AG09309 (cell line): ENCODE measurements at regions not wholly inside any gene's neighbourhood (a gene's known extent, or its start where the extent isn't known, plus 50 kb on each side); places are given as distances from the start of the nearest gene placed in this dataset.

Experiments
- DNase-seq: peaks from one replicate; pipeline ENCODE4 v3.0.0-alpha.2; 2010; ENCODE audit warnings: low read depth
- H3K4me3 ChIP-seq: 2 replicates; pipeline ENCODE4 v1.5.1; 2011; ENCODE audit warnings: mild to moderate bottlenecking, low read depth, low read length, moderate library complexity; ENCODE audit not compliant: control insufficient read depth
- CTCF ChIP-seq: IDR thresholded peaks from 2 replicates; pipeline ENCODE4 v1.5.1; 2011; ENCODE audit warnings: mild to moderate bottlenecking, low read depth, low read length, inconsistent platforms; ENCODE audit not compliant: insufficient read depth, control insufficient read depth; ENCODE audit errors: missing control alignments

GRCh38 chr10:108789336-108789735 lies 1134.0 kb downstream of the XPNPEP1 start:
- TF ChIP-seq CTCF: no peak
- H3K4me3 ChIP-seq: no peak overlapping the region
- DNase-seq: no peak

GRCh38 chr10:108788891-108789290 lies 1134.4 kb downstream of the XPNPEP1 start:
- no peak for DNase-seq
- no peak for TF ChIP-seq CTCF
- H3K4me3 ChIP-seq: no peak overlapping the region

- no peak for DNase-seq
- no peak overlapping the region for H3K4me3 ChIP-seq
- no peak for TF ChIP-seq CTCF
These were observed 1135.4 kb downstream of the XPNPEP1 start for GRCh38 chr10:108787932-108788331.

- DNase-seq: no peak
- no peak for TF ChIP-seq CTCF
- H3K4me3 ChIP-seq: no peak overlapping the region
These were observed 1138.3 kb downstream of the XPNPEP1 start for GRCh38 chr10:108785011-108785410.

- H3K4me3 ChIP-seq: no peak overlapping the region
- no peak for DNase-seq
- no peak for TF ChIP-seq CTCF
These were observed 1138.8 kb downstream of the XPNPEP1 start for GRCh38 chr10:108784534-108784933.

- no peak overlapping the region for H3K4me3 ChIP-seq
- TF ChIP-seq CTCF: peak; percentile 19
- DNase-seq: no peak
These were observed 1139.4 kb downstream of the XPNPEP1 start for GRCh38 chr10:108783897-108784296.

GRCh38 chr10:108782411-108782810 lies 1140.9 kb downstream of the XPNPEP1 start:
- TF ChIP-seq CTCF: no peak
- no peak for DNase-seq
- H3K4me3 ChIP-seq: no peak overlapping the region
